HL-60 (cell line): ENCODE measurements at regions not wholly inside any gene's neighbourhood (a gene's known extent, or its start where the extent isn't known, plus 50 kb on each side); places are given as distances from the start of the nearest gene placed in this dataset.

ENCODE experiments used
- DNase-seq, 2 experiments: peaks; one replicate each; pipeline ENCODE4 v3.0.0-alpha.2; 2010 to 2020; ENCODE audit warnings: low read depth in 1 of 2, low spot score in 1 of 2
- H3K27ac ChIP-seq: fragments of 250-450 bp; sonication (Bioruptor Pico); replicated peaks from 2 replicates; pipeline ENCODE4 v1.5.1; 2020; ENCODE audit warnings: mild to moderate bottlenecking, moderate library complexity
- H3K27me3 ChIP-seq: fragments of 250-450 bp; sonication (Bioruptor Pico); 2 replicates; pipeline ENCODE4 v1.5.1; 2021; ENCODE audit warnings: mild to moderate bottlenecking, moderate library complexity; ENCODE audit not compliant: insufficient read depth, poor library complexity, severe bottlenecking
- H3K4me3 ChIP-seq: replicated peaks from 2 replicates; pipeline ENCODE4 v1.5.1; 2011; ENCODE audit warnings: mild to moderate bottlenecking, control low read depth, low read length; ENCODE audit not compliant: insufficient read depth
- CTCF ChIP-seq: IDR thresholded peaks from one replicate; pipeline ENCODE4 v1.5.1; 2011; ENCODE audit warnings: low read length, control low read depth, inconsistent platforms; ENCODE audit not compliant: insufficient read depth
- GABPA ChIP-seq: IDR thresholded peaks from 2 replicates; pipeline ENCODE4 v1.6.1; 2012; ENCODE audit warnings: low read depth
- POLR2AphosphoS5 ChIP-seq: IDR thresholded peaks from 2 replicates; pipeline ENCODE4 v1.6.1; 2012; ENCODE audit warnings: low read depth
- SPI1 ChIP-seq: IDR thresholded peaks from 2 replicates; pipeline ENCODE4 v1.6.1; 2012; ENCODE audit warnings: low read depth, mild to moderate bottlenecking, borderline replicate concordance
- TF ChIP-seq, protein P1 (sequence below): IDR thresholded peaks from 2 replicates; pipeline ENCODE4 v1.6.1; 2012; ENCODE audit warnings: low read depth; ENCODE audit not compliant: insufficient replicate concordance

- no peak overlapping the region for H3K27ac ChIP-seq
- H3K4me3 ChIP-seq, result no peak overlapping the region
- no peaks in the 10 kb centered on the region for H3K27me3 ChIP-seq
- no peak for DNase-seq
- no peak for TF ChIP-seq POLR2AphosphoS5
- no peak for TF ChIP-seq CTCF
- TF ChIP-seq, protein P1, sequence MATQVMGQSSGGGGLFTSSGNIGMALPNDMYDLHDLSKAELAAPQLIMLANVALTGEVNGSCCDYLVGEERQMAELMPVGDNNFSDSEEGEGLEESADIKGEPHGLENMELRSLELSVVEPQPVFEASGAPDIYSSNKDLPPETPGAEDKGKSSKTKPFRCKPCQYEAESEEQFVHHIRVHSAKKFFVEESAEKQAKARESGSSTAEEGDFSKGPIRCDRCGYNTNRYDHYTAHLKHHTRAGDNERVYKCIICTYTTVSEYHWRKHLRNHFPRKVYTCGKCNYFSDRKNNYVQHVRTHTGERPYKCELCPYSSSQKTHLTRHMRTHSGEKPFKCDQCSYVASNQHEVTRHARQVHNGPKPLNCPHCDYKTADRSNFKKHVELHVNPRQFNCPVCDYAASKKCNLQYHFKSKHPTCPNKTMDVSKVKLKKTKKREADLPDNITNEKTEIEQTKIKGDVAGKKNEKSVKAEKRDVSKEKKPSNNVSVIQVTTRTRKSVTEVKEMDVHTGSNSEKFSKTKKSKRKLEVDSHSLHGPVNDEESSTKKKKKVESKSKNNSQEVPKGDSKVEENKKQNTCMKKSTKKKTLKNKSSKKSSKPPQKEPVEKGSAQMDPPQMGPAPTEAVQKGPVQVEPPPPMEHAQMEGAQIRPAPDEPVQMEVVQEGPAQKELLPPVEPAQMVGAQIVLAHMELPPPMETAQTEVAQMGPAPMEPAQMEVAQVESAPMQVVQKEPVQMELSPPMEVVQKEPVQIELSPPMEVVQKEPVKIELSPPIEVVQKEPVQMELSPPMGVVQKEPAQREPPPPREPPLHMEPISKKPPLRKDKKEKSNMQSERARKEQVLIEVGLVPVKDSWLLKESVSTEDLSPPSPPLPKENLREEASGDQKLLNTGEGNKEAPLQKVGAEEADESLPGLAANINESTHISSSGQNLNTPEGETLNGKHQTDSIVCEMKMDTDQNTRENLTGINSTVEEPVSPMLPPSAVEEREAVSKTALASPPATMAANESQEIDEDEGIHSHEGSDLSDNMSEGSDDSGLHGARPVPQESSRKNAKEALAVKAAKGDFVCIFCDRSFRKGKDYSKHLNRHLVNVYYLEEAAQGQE, result no peak
- no peak for TF ChIP-seq GABPA
- no peak for TF ChIP-seq SPI1
Observed at GRCh38 chr12:116366824-116367223, 89.3 kb upstream of the MED13L start.

- TF ChIP-seq, protein P1, result no peak
- TF ChIP-seq CTCF, result no peak
- TF ChIP-seq POLR2AphosphoS5, result no peak
- no peak for TF ChIP-seq SPI1
- TF ChIP-seq GABPA, result no peak
- DNase-seq, result no peak
- H3K27ac ChIP-seq, result no peak overlapping the region
- H3K4me3 ChIP-seq, result no peak overlapping the region
- no peaks in the 10 kb centered on the region for H3K27me3 ChIP-seq
Observed at GRCh38 chr12:116368196-116369194, 91.0 kb upstream of the MED13L start.

DNA sequence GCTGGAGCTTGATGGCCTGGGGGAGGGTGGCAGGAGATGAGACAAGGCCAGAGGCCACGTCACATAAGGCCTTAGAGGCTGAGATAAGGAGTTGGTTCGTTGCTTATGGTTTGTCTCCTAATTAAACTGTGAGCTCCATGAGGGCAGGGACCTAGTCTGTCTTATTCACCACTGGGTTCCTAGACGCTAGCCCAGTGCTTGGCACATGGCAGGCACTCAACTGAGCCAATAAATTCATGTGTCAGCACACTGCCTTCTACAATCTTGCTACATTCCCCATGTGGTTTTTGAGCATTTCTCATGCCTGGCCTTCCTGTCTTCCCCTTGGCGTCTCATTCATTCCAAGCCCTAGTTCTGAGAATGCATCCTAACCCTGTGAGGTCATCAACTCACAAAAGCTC lies 92.5 kb upstream of the MED13L start:
- DNase-seq, result no peak
- no peak for TF ChIP-seq CTCF
- no peak for TF ChIP-seq SPI1
- no peak for TF ChIP-seq GABPA
- TF ChIP-seq, protein P1, result no peak
- TF ChIP-seq POLR2AphosphoS5, result no peak
- H3K4me3 ChIP-seq, result no peak overlapping the region
- H3K27ac ChIP-seq, result no peak overlapping the region
- no peaks in the 10 kb centered on the region for H3K27me3 ChIP-seq
